Muscle layer of duodenum (tissue), 2 donors: ENCODE measurements at regions not wholly inside any gene's neighbourhood (a gene's known extent, or its start where the extent isn't known, plus 50 kb on each side); places are given as distances from the start of the nearest gene placed in this dataset.
A peak's percentile ranks its signal among the peaks of the same experiment; 100 is the strongest.
"Not testable (repeated sequence)": the region's sequence is repeated elsewhere in the genome, so short reads cannot be mapped to it uniquely, and the experiment has no call there.

ENCODE experiments used
- H3K27ac ChIP-seq: one replicate; pipeline ENCODE4 v1.7.0; 2013; ENCODE audit warnings: mild to moderate bottlenecking, low read length
- H3K27me3 ChIP-seq: one replicate; pipeline ENCODE4 v1.7.0; 2013; ENCODE audit warnings: low read depth, mild to moderate bottlenecking, control low read depth, low read length
- H3K36me3 ChIP-seq, 2 donors: one replicate each; pipeline ENCODE4 v1.7.0; 2013; ENCODE audit warnings: low read length in 2 of 2, control low read depth in 1 of 2, mild to moderate bottlenecking in 1 of 2; ENCODE audit not compliant: insufficient read depth in 2 of 2, control insufficient read depth in 1 of 2
- H3K4me1 ChIP-seq, 2 donors: one replicate each; pipeline ENCODE4 v1.7.0; 2013; ENCODE audit warnings: low read length in 2 of 2, mild to moderate bottlenecking in 2 of 2, control low read depth in 1 of 2, moderate library complexity in 1 of 2; ENCODE audit not compliant: insufficient read depth in 2 of 2, control insufficient read depth in 1 of 2
- H3K4me3 ChIP-seq, 2 donors: one replicate each; pipeline ENCODE4 v1.7.0; 2013; ENCODE audit warnings: low read length in 2 of 2, low read depth in 1 of 2, mild to moderate bottlenecking in 1 of 2
- H3K9me3 ChIP-seq, 2 donors: one replicate each; pipeline ENCODE4 v1.7.0; 2013; ENCODE audit warnings: low read length in 2 of 2, control low read depth in 1 of 2, mild to moderate bottlenecking in 1 of 2; ENCODE audit not compliant: control insufficient read depth in 1 of 2
- donor health status: healthy.

GRCh38 chr13:44306371-44307192, 67.0 kb upstream of the SERP2 start:
- H3K9me3 ChIP-seq = no peaks in the 10 kb centered on the region
- peak overlapping the region; percentile 91 for H3K27ac ChIP-seq
- H3K4me1 ChIP-seq = peaks cover 24 to 37% of the 10 kb centered on the region in 2 donors
- H3K27me3 ChIP-seq = no peaks in the 10 kb centered on the region
- no peaks in the 10 kb centered on the region for H3K36me3 ChIP-seq
- peak overlapping the region in 1 of 2 donors; percentile 38 for H3K4me3 ChIP-seq

- Histone ChIP-seq H3K27ac (peak overlapping the region; percentile 91), H3K4me3 (no peak overlapping the region), H3K4me1 (peaks cover 24 to 33% of the 10 kb centered on the region in 2 donors), H3K36me3 (no peaks in the 10 kb centered on the region), H3K27me3 (no peaks in the 10 kb centered on the region), H3K9me3 (no peaks in the 10 kb centered on the region)
Measured at GRCh38 chr13:44307255-44307654, 66.4 kb upstream of the SERP2 start.

DNA sequence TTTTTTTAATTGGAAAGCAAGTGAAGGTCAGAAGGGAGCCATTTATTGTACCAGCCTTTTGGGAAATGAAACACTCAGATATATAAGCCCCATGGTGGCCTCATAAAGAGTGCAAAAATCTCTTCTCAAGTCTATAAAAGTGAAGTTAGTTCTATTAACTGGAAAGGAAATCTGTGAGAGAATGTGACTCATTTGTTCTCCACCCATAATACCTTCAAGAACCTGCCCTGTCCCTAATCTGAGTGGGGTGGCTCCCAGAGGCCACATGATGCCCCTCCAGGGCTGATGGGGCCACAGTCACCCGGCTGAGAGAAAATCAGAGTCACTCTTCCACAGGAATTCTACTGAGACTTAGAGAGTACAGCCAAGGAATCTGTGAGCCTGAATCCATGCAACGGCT, 65.8 kb upstream of the SERP2 start:
- H3K27ac ChIP-seq = peak overlapping the region; percentile 91

GRCh38 chr13:44308352-44308751, 65.3 kb upstream of the SERP2 start:
- Histone ChIP-seq H3K36me3 (no peaks in the 10 kb centered on the region), H3K9me3 (no peaks in the 10 kb centered on the region), H3K27ac (no peak overlapping the region), H3K4me1 (peaks cover 27 to 30% of the 10 kb centered on the region in 2 donors), H3K27me3 (no peaks in the 10 kb centered on the region), H3K4me3 (no peak overlapping the region)

More for the DNA sequence above, 65.8 kb upstream of the SERP2 start:
- Histone ChIP-seq H3K4me1 (peaks cover 25 to 33% of the 10 kb centered on the region in 2 donors), H3K4me3 (no peak overlapping the region), H3K27me3 (no peaks in the 10 kb centered on the region), H3K9me3 (no peaks in the 10 kb centered on the region), H3K36me3 (no peaks in the 10 kb centered on the region)

GRCh38 chr13:44309794-44310757, 63.5 kb upstream of the SERP2 start:
- peaks cover 14 to 30% of the 10 kb centered on the region in 2 donors for H3K4me1 ChIP-seq
- no peaks in the 10 kb centered on the region for H3K9me3 ChIP-seq
- peak overlapping the region; percentile 79 for H3K27ac ChIP-seq
- no peak overlapping the region for H3K4me3 ChIP-seq
- no peaks in the 10 kb centered on the region for H3K36me3 ChIP-seq
- H3K27me3 ChIP-seq = no peaks in the 10 kb centered on the region

- Histone ChIP-seq H3K27me3 (no peaks in the 10 kb centered on the region), H3K36me3 (no peaks in the 10 kb centered on the region), H3K9me3 (no peaks in the 10 kb centered on the region), H3K27ac (no peak overlapping the region), H3K4me3 (no peak overlapping the region), H3K4me1 (peaks cover 6 to 20% of the 10 kb centered on the region in 2 donors)
Measured at GRCh38 chr13:44311011-44311780, 62.4 kb upstream of the SERP2 start.

- H3K27ac ChIP-seq = no peak overlapping the region
- H3K9me3 ChIP-seq = no peaks in the 10 kb centered on the region
- no peak overlapping the region for H3K4me3 ChIP-seq
- H3K27me3 ChIP-seq = no peaks in the 10 kb centered on the region
- H3K4me1 ChIP-seq = peaks cover 8 to 20% of the 10 kb centered on the region in 2 donors
- H3K36me3 ChIP-seq = no peaks in the 10 kb centered on the region
Measured at GRCh38 chr13:44312131-44312530, 61.5 kb upstream of the SERP2 start.

GRCh38 chr13:44312834-44313551, 60.6 kb upstream of the SERP2 start:
- Histone ChIP-seq H3K27me3 (no peaks in the 10 kb centered on the region), H3K4me1 (peaks cover 15 to 20% of the 10 kb centered on the region in 2 donors), H3K27ac (no peak overlapping the region), H3K9me3 (no peaks in the 10 kb centered on the region), H3K36me3 (no peaks in the 10 kb centered on the region), H3K4me3 (no peak overlapping the region)

DNA sequence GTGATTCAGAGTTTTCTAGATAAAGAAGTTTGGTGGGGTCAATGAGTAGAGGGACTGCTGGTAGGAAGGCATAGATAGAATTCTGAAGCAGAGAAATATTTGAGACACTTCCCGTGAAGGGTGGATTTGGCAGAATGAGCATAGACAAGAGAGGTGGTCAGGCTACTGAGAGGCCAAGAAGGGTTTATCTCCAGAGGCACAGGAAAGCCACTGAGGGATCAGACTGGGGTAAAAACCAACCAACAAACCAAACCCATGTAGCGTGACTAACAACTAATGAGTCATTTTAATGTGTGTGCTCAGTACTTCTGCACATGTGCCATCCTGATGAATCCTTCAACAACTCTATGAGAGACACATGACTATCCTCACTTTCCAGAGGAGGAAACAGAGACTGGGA, 60.0 kb upstream of the SERP2 start:
- no peak overlapping the region for H3K4me3 ChIP-seq
- no peaks in the 10 kb centered on the region for H3K9me3 ChIP-seq
- H3K27ac ChIP-seq = peak overlapping the region; percentile 13
- H3K36me3 ChIP-seq = no peaks in the 10 kb centered on the region
- H3K4me1 ChIP-seq = peaks cover 19 to 20% of the 10 kb centered on the region in 2 donors
- H3K27me3 ChIP-seq = no peaks in the 10 kb centered on the region

DNA sequence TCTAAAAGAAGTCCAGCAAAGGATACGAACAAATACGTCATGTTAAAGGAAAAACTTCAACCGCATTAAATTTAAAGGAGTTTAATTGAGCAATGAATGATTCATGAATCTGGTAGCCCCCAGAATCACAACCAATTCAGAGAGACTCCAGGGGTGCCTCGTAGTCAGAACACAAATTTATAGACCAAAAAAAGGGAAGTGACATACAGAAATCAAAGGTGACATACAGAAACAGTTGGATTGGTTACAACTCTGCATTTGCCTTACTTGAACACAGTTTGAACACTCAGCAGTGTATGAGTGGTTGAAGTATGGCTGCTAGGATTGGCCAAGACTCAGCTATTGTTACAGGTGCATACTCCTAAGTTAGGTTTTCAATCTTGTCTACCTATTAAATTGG, 59.5 kb upstream of the SERP2 start:
- H3K36me3 ChIP-seq, H3K9me3 ChIP-seq, H3K27ac ChIP-seq, H3K27me3 ChIP-seq, H3K4me3 ChIP-seq: not testable (repeated sequence)
- H3K4me1 ChIP-seq = peaks cover 19 to 20% of the 10 kb centered on the region in 2 donors
